ENCODE measurements at regions not wholly inside any gene's neighbourhood (a gene's known extent, or its start where the extent isn't known, plus 50 kb on each side); places are given as distances from the start of the nearest gene placed in this dataset.
"Not testable (repeated sequence)": the region's sequence is repeated elsewhere in the genome, so short reads cannot be mapped to it uniquely, and the experiment has no call there.

GRCh38 chr2:223324402-223324801 is 272.4 kb downstream of the KCNE4 start:
- no peaks in the 10 kb centered on the region for H3K9me3 ChIP-seq (ENCODE audit: control extremely low read depth in 1 of 3, control insufficient read depth in 2 of 3, insufficient read depth in 1 of 3, low read length in 2 of 3)
- H3K79me2 ChIP-seq (ENCODE audit: control insufficient read depth, insufficient read depth, low read length), result no peaks in the 10 kb centered on the region
- Mint-ChIP-seq H3K27ac (no peak overlapping the region), H3K4me3 (no peak overlapping the region), H3K27me3 (no peaks in the 10 kb centered on the region), H3K4me1 (no peaks in the 10 kb centered on the region), H3K9me3 (ENCODE audit: insufficient read depth) (no peaks in the 10 kb centered on the region)
- no peaks in the 10 kb centered on the region for H3K36me3 ChIP-seq (replicated peaks in 1 of 2; ENCODE audit: control extremely low read depth in 1 of 2, control insufficient read depth in 1 of 2, extremely low read depth in 1 of 2, insufficient read depth in 2 of 2, low read length in 1 of 2)
- no peaks in the 10 kb centered on the region for H4K20me1 ChIP-seq (ENCODE audit: control insufficient read depth, insufficient read depth, low read length, poor library complexity, severe bottlenecking)
- no peaks in the 10 kb centered on the region for H3K27me3 ChIP-seq (replicated peaks in 1 of 4; ENCODE audit: control extremely low read depth in 1 of 4, control insufficient read depth in 3 of 4, insufficient read depth in 4 of 4, low read length in 3 of 4)
- H3K4me1 ChIP-seq (ENCODE audit: control insufficient read depth in 2 of 2, insufficient read depth in 2 of 2, low read length in 2 of 2), result no peaks in the 10 kb centered on the region
- H3K27ac ChIP-seq (ENCODE audit: low read length in 2 of 2), result no peak overlapping the region
- CTCF ChIA-PET, result no interaction called here
- ATAC-seq (ENCODE audit: low read depth) (no peak), DNase-seq (no peak)
- intact Hi-C loops (cut with micrococcal nuclease), result no loop called here
- no peak overlapping the region for H3K9ac ChIP-seq (ENCODE audit: low read length)
- POLR2A ChIA-PET, result no interaction called here
- no peak overlapping the region for H3K4me2 ChIP-seq (replicated peaks; ENCODE audit: low read depth, low read length, poor library complexity, severe bottlenecking)
- H3K4me3 ChIP-seq (ENCODE audit: control extremely low read depth in 1 of 5, extremely low read depth in 1 of 5, insufficient read depth in 1 of 5, low read depth in 2 of 5, low read length in 4 of 5), result no peak overlapping the region
- TF ChIP-seq EZH2 (IDR thresholded peaks at IDR 0.05; ENCODE audit: borderline replicate concordance, insufficient read depth, low read depth, low read length, poor library complexity, severe bottlenecking) (no peak), CTCF (IDR thresholded peaks at IDR 0.05) (no peak)
- no peak overlapping the region for H2AFZ ChIP-seq (ENCODE audit: insufficient read depth, low read depth, low read length, poor library complexity, severe bottlenecking)
- 29% methylated on average over 3 of the region's 5 CpGs for WGBS (ENCODE audit: insufficient coverage)

- Histone ChIP-seq H3K9ac (ENCODE audit: low read length) (no peak overlapping the region), H2AFZ (ENCODE audit: insufficient read depth, low read depth, low read length, poor library complexity, severe bottlenecking) (no peak overlapping the region), H3K27ac (ENCODE audit: low read length in 2 of 2) (no peak overlapping the region), H3K9me3 (ENCODE audit: control extremely low read depth in 1 of 3, control insufficient read depth in 2 of 3, insufficient read depth in 1 of 3, low read length in 2 of 3) (peaks cover 0 to 5% (median 0%) of the 10 kb centered on the region in 3 donors), H3K79me2 (ENCODE audit: control insufficient read depth, insufficient read depth, low read length) (no peaks in the 10 kb centered on the region), H3K27me3 (replicated peaks in 1 of 4; ENCODE audit: control extremely low read depth in 1 of 4, control insufficient read depth in 3 of 4, insufficient read depth in 4 of 4, low read length in 3 of 4) (no peaks in the 10 kb centered on the region), H3K4me2 (replicated peaks; ENCODE audit: low read depth, low read length, poor library complexity, severe bottlenecking) (no peak overlapping the region), H3K4me1 (ENCODE audit: control insufficient read depth in 2 of 2, insufficient read depth in 2 of 2, low read length in 2 of 2) (no peaks in the 10 kb centered on the region), H4K20me1 (ENCODE audit: control insufficient read depth, insufficient read depth, low read length, poor library complexity, severe bottlenecking) (no peaks in the 10 kb centered on the region), H3K4me3 (ENCODE audit: control extremely low read depth in 1 of 5, extremely low read depth in 1 of 5, insufficient read depth in 1 of 5, low read depth in 2 of 5, low read length in 4 of 5) (no peak overlapping the region), H3K36me3 (replicated peaks in 1 of 2; ENCODE audit: control extremely low read depth in 1 of 2, control insufficient read depth in 1 of 2, extremely low read depth in 1 of 2, insufficient read depth in 2 of 2, low read length in 1 of 2) (no peaks in the 10 kb centered on the region)
- POLR2A ChIA-PET, result no interaction called here
- Mint-ChIP-seq H3K4me3 (no peak overlapping the region), H3K27me3 (peaks cover 6% of the 10 kb centered on the region), H3K27ac (no peak overlapping the region), H3K9me3 (ENCODE audit: insufficient read depth) (no peaks in the 10 kb centered on the region), H3K4me1 (no peaks in the 10 kb centered on the region)
- no CpG with 5 or more reads among the region's 1 CpG for WGBS (ENCODE audit: insufficient coverage)
- TF ChIP-seq EZH2 (IDR thresholded peaks at IDR 0.05; ENCODE audit: borderline replicate concordance, insufficient read depth, low read depth, low read length, poor library complexity, severe bottlenecking) (no peak), CTCF (IDR thresholded peaks at IDR 0.05) (no peak)
- CTCF ChIA-PET, result no interaction called here
- ATAC-seq (ENCODE audit: low read depth) (no peak), DNase-seq (no peak)
- intact Hi-C loops (cut with micrococcal nuclease), result no loop called here
Measured at GRCh38 chr2:223328578-223328977, 273.6 kb downstream of the SCG2 start.

GRCh38 chr2:223330747-223331146 is 271.4 kb downstream of the SCG2 start:
- H3K4me3 Mint-ChIP-seq; H3K27ac ChIP-seq (ENCODE audit: low read length in 2 of 2); H3K4me1 Mint-ChIP-seq; H3K27ac Mint-ChIP-seq; H4K20me1 ChIP-seq (ENCODE audit: control insufficient read depth, insufficient read depth, low read length, poor library complexity, severe bottlenecking); H3K9ac ChIP-seq (ENCODE audit: low read length); H3K27me3 Mint-ChIP-seq; POLR2A ChIA-PET; intact Hi-C loops (cut with micrococcal nuclease); DNase-seq; H3K27me3 ChIP-seq (replicated peaks in 1 of 4; ENCODE audit: control extremely low read depth in 1 of 4, control insufficient read depth in 3 of 4, insufficient read depth in 4 of 4, low read length in 3 of 4); CTCF ChIA-PET; H3K4me3 ChIP-seq (ENCODE audit: control extremely low read depth in 1 of 5, extremely low read depth in 1 of 5, insufficient read depth in 1 of 5, low read depth in 2 of 5, low read length in 4 of 5); H3K9me3 ChIP-seq (ENCODE audit: control extremely low read depth in 1 of 3, control insufficient read depth in 2 of 3, insufficient read depth in 1 of 3, low read length in 2 of 3); H3K4me1 ChIP-seq (ENCODE audit: control insufficient read depth in 2 of 2, insufficient read depth in 2 of 2, low read length in 2 of 2); H3K36me3 ChIP-seq (replicated peaks in 1 of 2; ENCODE audit: control extremely low read depth in 1 of 2, control insufficient read depth in 1 of 2, extremely low read depth in 1 of 2, insufficient read depth in 2 of 2, low read length in 1 of 2); H3K9me3 Mint-ChIP-seq (ENCODE audit: insufficient read depth); ATAC-seq (ENCODE audit: low read depth); H2AFZ ChIP-seq (ENCODE audit: insufficient read depth, low read depth, low read length, poor library complexity, severe bottlenecking); H3K79me2 ChIP-seq (ENCODE audit: control insufficient read depth, insufficient read depth, low read length); H3K4me2 ChIP-seq (replicated peaks; ENCODE audit: low read depth, low read length, poor library complexity, severe bottlenecking): not testable (repeated sequence)
- WGBS (ENCODE audit: insufficient coverage), result 85% methylated on average over 4 of the region's 7 CpGs

Measured in B cell (primary cell).